GM19023 (cell line): ENCODE measurements at regions not wholly inside any gene's neighbourhood (a gene's known extent, or its start where the extent isn't known, plus 50 kb on each side); places are given as distances from the start of the nearest gene placed in this dataset.
"Not testable (repeated sequence)": the region's sequence is repeated elsewhere in the genome, so short reads cannot be mapped to it uniquely, and the experiment has no call there.

Experiments used
- ATAC-seq: cut with Tn5 transposase; IDR thresholded peaks from one replicate; pipeline ENCODE4 v1.9.1; 2021; ENCODE audit warnings: mild to moderate bottlenecking, moderate library complexity; ENCODE audit not compliant: unreplicated experiment

GRCh38 chr12:67070307-67070600, 198.9 kb upstream of the CAND1 start:
- no peak for ATAC-seq

- no peak for ATAC-seq
These were observed 198.6 kb upstream of the CAND1 start for GRCh38 chr12:67070604-67071003.

GRCh38 chr12:67072281-67072680, 196.9 kb upstream of the CAND1 start:
- not testable (repeated sequence) for ATAC-seq

DNA sequence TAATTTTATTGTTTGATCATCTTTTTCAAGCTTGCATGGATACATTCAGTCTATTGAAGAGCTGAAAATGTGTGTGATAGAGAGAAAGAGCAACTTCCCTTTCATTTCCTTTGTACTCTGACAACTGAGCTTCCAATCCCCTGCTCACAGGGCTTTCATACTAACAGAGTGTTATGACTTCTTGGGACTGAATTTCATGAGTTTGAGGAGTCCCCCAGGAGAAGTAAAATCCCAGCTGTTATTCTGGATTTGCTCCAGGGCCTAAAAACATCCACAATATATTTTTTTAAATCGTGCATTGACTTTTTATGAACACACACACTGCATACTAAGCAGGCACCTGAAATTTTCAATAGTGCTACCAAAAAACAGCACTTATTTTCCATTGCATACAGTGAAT, 195.8 kb upstream of the CAND1 start:
- ATAC-seq: no peak

- no peak for ATAC-seq
These were observed 195.1 kb upstream of the CAND1 start for GRCh38 chr12:67074072-67074471.

- no peak for ATAC-seq
These were observed 191.5 kb upstream of the CAND1 start for GRCh38 chr12:67077617-67078016.

GRCh38 chr12:67078957-67079356, 190.2 kb upstream of the CAND1 start:
- ATAC-seq: no peak

DNA sequence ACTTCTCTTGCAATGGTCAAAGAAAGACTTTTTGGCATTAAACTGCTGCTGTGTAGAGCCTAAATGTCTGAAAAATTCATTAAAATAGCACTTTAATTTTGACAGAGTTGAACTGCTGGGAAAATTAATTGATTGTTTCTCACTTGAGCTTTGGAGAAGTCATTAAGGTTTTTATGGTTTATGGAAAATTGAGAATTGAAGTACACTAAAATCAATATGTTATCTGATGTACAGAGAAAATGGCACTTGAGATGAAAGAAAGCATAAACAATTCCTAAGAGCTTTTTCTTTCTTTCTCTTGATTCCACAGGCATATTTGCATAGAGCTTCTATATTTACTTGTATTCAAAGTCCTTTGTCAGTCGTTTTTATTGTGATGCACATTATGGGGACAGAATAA, 188.5 kb upstream of the CAND1 start:
- ATAC-seq: no peak

- ATAC-seq: no peak
These were observed 186.9 kb upstream of the CAND1 start for GRCh38 chr12:67082221-67082620.

DNA sequence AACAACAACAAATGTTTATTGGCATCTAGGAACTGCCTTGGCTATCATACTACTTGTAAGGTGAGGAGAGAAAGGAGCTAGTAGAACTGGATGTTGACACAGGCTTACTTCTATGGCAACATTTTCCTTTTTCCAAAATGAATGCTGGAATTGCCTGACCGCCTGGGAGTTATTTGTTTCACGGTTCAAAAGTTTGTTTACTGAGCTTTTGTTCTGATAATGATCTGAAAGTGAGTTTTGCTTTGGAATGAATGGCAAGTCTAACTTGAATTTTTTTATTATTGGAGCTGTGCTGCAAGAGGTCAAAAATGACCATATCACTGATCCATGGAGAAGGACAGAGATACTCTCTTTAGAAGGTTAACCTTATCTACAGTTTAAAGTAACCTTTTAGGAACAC, 183.5 kb upstream of the CAND1 start:
- no peak for ATAC-seq

GRCh38 chr12:67086116-67086515, 183.0 kb upstream of the CAND1 start:
- no peak for ATAC-seq

DNA sequence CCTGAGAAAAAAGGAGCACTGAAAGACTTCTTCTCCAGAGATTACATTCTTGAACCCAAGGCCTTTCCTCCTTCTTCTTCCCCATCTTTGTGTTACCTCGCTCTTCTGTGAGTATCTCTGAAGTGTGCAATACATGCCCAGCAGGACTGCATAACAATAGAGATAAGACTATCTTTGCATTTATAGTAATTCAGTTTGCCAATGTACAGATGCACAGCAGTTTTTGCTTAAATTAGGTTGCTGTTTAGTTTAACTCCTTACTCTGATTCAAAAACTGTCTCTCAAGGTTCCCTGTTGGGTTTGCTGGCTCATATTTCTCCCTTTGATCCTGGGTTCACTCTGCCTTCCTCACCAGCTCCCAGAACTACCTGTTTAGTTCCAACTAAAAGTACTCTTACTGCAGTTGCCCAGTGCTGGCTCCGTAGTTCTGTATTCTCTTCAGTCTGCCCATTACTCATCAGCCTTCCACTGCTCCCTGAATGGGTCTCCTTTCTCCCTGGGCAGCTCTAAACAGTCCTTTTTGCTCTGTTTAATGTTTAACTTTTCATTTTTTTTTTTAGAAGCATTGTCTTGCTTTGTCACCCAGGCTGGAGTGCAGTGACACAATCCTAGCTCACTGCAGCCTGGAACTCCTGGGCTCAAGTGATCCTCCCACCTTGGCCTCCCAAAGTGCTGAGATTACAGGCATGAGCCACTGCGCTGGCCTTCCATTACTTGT, 180.6 kb upstream of the CAND1 start:
- ATAC-seq: no peak

DNA sequence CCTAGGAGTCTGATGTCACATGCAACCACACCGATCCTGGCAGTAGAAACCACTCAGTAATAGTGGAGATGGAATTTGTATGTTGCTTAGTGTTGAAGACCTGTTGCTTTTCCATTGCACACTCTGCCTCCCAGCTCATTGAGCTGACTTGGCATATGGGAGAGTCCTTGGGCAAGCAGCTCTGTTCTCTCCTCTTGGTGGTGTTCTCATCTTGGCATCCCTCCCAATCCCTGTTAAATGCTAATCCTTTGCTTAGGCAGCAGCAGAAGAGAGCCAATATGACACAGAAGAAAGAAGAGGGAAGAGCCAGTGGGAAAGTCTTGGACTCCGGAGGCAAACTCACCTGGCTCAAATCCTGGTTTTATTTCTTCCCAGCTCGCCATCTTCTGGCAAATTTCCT, 178.0 kb upstream of the CAND1 start:
- ATAC-seq: no peak

DNA sequence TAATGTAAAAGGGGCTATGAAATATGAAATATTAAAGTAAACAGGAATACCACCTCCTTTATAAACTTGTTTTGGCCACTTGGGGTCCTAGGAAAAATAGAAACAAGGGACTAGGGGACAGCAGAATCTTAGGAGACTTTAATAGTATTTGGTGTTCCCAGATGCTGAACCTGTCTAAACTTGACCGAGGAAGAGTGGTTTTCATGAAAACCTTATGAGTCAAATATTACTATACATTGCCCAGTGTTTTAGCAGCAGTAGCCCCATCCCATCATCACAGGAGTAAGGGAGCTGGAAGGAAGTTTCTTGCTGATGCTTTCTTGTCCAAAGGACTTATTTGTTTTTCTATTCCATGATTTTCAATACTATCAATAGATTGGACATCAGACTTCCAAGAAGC, 177.5 kb upstream of the CAND1 start:
- no peak for ATAC-seq

- not testable (repeated sequence) for ATAC-seq
These were observed 176.2 kb upstream of the CAND1 start for GRCh38 chr12:67092934-67093333.

- ATAC-seq: no peak
These were observed 172.4 kb upstream of the CAND1 start for GRCh38 chr12:67096533-67097318.

DNA sequence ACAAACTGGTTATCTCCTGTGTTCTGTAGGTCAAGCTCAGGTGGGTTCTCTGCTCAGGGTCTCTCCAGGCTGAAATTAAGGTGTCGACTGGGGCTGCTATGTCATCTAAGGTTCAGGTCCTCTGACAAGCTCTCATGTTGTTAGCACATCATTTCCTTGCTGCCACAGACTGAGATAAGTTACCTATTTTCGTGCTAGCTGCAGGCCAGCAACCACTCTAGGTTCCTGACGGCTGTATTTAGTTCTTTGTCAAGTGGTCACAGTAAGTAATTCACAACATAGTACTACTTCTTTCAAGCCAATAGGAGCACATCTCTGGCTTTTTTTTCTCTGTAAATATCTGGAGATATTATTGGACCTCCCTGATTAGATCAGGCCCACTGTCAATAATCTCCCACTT, 169.3 kb upstream of the CAND1 start:
- no peak for ATAC-seq

DNA sequence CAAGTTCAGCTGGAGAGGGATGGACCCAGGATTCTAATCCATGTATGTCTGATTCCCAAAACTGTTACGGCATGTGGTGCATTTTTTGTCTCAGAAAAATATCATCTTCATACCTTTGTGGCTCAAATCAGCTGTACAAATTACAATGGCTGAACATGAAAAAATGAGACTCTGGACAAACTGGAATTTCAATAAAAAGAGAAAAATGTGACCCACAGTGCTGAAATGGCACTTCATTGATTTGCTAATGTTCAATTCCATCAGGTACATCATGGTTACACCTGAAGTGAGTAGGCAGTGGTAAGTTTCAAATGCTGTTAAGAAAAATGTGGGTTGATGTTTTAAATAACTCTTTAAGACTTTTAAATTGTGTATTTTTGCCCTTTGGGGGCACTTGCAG, 165.6 kb upstream of the CAND1 start:
- ATAC-seq: no peak

DNA sequence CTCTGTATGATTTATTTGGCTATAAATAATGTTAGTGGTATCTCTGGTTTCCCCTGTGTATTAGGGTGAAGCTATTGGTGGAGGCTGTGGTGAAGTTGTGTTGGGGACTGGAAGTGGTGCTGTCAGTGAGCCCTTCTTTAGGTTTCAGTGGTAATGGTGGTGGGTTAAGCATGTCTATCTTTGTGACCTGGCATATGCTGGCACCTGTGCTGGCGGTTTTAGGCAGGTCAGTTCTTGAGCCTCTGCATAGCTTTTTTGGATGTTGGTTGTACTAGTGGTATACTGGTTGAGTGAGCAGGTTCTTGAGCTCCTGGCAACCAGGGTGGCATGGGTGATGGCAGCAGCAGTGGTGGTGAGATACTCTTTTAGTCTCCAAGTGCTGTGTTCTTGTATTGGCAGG, 161.9 kb upstream of the CAND1 start:
- ATAC-seq: no peak

- ATAC-seq: no peak
These were observed 161.3 kb upstream of the CAND1 start for GRCh38 chr12:67107751-67108269.

DNA sequence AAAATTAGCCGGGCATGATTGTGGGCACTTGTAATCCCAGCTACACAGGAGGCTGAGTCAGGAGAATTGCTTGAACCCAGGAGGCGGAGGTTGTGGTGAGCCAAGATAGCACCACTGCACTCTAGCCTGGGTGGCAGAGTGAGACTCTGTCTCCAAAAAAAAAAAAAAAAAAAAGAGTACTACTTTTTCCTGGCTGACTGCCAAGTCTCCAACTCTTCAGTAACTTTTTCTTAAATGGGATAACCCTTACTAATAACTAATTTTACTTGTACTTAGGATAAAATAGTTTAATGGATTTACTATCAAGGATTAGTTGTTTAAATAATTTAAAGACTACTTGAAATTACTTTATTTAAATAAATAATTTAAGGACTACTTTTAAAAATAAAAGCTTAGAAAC, 158.8 kb upstream of the CAND1 start:
- not testable (repeated sequence) for ATAC-seq

DNA sequence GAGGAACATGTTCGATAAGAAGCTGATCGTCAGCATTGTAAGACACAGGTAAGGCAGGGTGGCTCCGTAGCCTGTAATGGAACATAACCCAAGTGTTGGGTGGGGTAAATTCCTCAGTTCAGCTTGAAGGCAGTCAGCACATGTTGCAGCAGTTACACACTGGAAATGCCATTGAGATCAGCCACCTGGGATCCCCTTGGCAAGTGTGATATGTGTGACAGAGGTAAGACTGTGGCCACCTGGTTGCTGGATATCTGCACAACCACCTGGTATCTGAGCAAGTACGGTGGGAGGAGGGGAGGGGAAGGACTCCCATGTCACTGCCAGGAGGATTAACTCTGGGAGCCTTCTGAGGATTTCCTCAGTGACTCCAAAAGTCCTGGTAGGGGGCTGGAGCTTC, 158.0 kb upstream of the CAND1 start:
- no peak for ATAC-seq
